ENCODE measurements at regions not wholly inside any gene's neighbourhood (a gene's known extent, or its start where the extent isn't known, plus 50 kb on each side); places are given as distances from the start of the nearest gene placed in this dataset.
"Not testable (repeated sequence)": the region's sequence is repeated elsewhere in the genome, so short reads cannot be mapped to it uniquely, and the experiment has no call there.

DNA sequence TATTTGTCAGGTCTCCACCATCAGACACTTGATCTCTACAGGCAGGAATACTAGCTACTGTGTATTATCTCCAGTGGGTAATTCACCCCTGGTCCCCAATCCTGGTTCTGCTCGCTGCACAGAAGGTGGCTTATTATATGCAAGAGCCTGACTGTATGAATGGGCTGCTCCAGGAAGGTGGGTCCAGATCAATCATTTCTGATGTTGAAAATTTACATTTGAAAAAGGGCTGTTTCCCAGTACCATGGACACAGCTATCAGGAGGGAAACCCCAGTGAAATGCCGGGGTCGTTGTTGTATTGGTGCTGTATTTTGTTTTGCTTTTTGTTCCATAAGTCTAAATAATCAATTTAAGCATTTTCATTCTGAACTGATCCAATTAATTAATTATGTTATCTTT lies 367.6 kb downstream of the RND3 start:
- TF ChIP-seq, protein P1, sequence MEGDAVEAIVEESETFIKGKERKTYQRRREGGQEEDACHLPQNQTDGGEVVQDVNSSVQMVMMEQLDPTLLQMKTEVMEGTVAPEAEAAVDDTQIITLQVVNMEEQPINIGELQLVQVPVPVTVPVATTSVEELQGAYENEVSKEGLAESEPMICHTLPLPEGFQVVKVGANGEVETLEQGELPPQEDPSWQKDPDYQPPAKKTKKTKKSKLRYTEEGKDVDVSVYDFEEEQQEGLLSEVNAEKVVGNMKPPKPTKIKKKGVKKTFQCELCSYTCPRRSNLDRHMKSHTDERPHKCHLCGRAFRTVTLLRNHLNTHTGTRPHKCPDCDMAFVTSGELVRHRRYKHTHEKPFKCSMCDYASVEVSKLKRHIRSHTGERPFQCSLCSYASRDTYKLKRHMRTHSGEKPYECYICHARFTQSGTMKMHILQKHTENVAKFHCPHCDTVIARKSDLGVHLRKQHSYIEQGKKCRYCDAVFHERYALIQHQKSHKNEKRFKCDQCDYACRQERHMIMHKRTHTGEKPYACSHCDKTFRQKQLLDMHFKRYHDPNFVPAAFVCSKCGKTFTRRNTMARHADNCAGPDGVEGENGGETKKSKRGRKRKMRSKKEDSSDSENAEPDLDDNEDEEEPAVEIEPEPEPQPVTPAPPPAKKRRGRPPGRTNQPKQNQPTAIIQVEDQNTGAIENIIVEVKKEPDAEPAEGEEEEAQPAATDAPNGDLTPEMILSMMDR (conservative IDR thresholded peaks at IDR 0.05; ENCODE audit: control insufficient read depth, insufficient read depth, low read depth, low read length), result no peak
- no peak for DNase-seq (ENCODE audit: low read depth)
- H3K4me3 ChIP-seq (ENCODE audit: control insufficient read depth, low read depth, low read length), result no peak overlapping the region

DNA sequence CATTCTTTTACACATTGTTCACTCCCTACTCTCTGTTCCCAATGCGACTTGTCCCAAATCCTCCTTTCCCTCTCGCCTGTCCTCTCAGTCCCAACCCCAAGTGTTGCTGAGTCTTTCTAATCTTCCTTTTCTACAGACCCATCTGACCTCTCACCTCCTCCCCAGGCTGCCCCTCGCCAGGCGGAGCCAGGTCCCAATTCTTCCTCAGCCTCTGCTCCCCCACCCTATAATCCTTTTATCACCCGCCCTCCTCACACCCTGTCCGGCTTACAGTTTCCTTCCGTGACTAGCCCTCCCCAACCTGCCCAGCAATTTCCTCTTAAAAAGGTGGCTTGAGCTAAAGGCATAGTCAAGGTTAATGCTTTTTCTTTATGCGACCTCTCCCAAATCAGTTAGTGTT lies 373.4 kb downstream of the RND3 start:
- H3K4me3 ChIP-seq (ENCODE audit: control insufficient read depth, low read depth, low read length); DNase-seq (ENCODE audit: low read depth): not testable (repeated sequence)

DNA sequence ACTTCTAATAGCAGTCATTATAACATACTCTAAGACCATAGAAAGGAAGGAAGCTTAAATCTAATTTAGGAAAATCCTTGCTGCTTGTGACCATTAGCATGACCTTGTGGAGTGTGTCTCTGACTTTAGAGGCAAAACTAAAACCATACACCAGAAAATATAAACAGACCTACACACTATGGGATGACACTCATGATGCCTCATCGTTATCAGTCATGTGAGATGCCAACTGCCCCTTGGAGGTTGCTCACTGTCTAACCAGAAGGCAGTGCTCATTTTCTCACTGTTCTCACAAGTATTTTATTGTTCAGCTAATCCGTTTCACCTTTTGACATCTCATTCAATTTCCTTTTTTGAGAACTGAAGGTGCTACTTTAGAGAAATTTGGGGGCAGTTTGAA lies 376.9 kb downstream of the RND3 start:
- TF ChIP-seq, protein P1 (conservative IDR thresholded peaks at IDR 0.05; ENCODE audit: control insufficient read depth, insufficient read depth, low read depth, low read length), result no peak
- DNase-seq (ENCODE audit: low read depth), result peak; percentile 56
- H3K4me3 ChIP-seq (ENCODE audit: control insufficient read depth, low read depth, low read length), result no peak overlapping the region

DNA sequence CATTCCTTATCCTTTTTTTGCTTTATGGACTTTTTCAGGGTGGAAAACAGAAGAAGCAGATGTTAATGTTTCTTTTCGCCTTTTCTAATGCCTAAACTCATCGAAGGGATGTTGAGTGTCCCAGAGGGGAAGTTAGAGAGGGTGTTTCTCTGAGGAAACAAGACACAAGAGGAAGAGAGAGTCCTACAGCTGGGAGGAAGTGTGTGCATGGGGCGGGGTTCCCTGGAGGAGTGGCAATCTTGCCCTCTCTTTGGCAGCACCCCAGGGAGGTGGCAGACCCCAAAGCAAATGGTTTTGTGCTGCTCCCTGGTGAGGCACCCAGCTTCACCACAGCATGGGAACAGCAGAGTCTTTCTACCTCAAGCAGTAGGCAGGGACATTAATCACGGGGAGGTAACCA lies 377.6 kb downstream of the RND3 start:
- TF ChIP-seq, protein P1 (conservative IDR thresholded peaks at IDR 0.05; ENCODE audit: control insufficient read depth, insufficient read depth, low read depth, low read length), result no peak
- H3K4me3 ChIP-seq (ENCODE audit: control insufficient read depth, low read depth, low read length), result no peak overlapping the region

DNA sequence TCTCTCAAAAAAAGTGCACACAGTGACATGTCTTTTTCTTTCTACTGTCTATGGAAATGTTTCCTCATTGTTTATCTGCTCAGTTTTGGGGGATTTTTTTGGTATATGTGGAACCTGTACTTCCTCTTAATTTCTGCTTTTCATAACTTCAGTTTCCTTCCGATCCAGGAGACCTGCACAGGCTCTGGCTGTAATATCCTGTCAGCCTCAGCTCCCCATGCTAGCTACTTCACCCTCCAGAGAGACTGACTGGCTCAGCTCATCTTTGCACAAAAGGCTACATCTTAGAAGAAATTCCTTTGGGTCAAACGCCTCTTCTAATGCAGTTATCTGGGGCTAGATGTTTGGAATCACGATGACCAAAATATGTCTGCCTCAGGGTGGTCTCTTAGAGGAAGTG lies 378.4 kb downstream of the RND3 start:
- TF ChIP-seq, protein P1 (conservative IDR thresholded peaks at IDR 0.05; ENCODE audit: control insufficient read depth, insufficient read depth, low read depth, low read length), result no peak
- H3K4me3 ChIP-seq (ENCODE audit: control insufficient read depth, low read depth, low read length), result no peak overlapping the region
- DNase-seq (ENCODE audit: low read depth), result no peak

More for the DNA sequence above, 377.6 kb downstream of the RND3 start:
- DNase-seq (ENCODE audit: low read depth), result no peak

DNA sequence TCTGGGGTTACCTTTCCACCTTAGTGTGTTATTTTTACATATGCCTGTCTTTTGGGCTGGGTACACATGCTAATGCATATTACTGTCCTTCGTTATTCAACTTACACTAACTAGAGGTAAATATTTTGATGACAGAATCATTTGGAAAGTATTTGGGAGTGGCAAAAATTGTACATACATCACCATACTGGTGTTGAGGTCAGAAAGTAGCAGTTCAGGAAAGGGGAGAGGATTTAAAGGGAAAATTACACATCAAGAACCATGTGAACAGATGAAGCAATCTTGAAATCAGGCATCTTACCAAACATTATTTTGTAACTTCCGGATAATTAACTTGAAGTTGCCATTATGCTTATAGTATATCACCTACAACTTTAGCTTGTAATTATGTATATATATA lies 379.7 kb downstream of the RND3 start:
- DNase-seq (ENCODE audit: low read depth), result peak; percentile 27
- TF ChIP-seq, protein P1 (conservative IDR thresholded peaks at IDR 0.05; ENCODE audit: control insufficient read depth, insufficient read depth, low read depth, low read length), result no peak
- no peak overlapping the region for H3K4me3 ChIP-seq (ENCODE audit: control insufficient read depth, low read depth, low read length)

DNA sequence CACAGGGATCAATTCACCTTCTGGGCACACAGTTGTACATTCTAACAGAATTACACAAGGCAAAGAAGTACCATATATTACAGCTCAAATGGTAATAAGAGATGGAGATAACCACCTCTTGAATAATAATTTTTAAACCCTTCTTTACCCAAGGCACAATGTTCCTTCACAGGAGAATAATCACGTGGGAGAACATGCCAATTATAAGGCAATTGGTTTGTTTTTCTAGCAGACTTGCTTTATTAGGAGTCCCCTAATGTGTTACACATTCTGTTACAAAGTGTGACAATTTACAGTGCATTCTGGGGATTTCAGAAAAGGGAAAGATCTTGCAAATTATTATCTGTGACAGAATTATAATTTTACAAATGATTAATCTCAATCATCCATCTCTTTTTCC lies 380.3 kb downstream of the RND3 start:
- no peak overlapping the region for H3K4me3 ChIP-seq (ENCODE audit: control insufficient read depth, low read depth, low read length)
- DNase-seq (ENCODE audit: low read depth), result no peak
- TF ChIP-seq, protein P1 (conservative IDR thresholded peaks at IDR 0.05; ENCODE audit: control insufficient read depth, insufficient read depth, low read depth, low read length), result no peak
